ENCODE measurements at regions not wholly inside any gene's neighbourhood (a gene's known extent, or its start where the extent isn't known, plus 50 kb on each side); places are given as distances from the start of the nearest gene placed in this dataset.

- in situ Hi-C loops (cut with HindIII; ENCODE audit: low pct_unique_long_range_greater_than_20kb, low sequenced_read_pairs): no loop called here
- H3K27ac ChIP-seq (ENCODE audit: low read length): no peak overlapping the region
- POLR2A ChIA-PET: no interaction called here
- H3K27me3 ChIP-seq (ENCODE audit: control insufficient read depth, insufficient read depth, low read length): no peaks in the 10 kb centered on the region
- intact Hi-C loops (cut with micrococcal nuclease; ENCODE audit: unreplicated experiment): no loop called here
- no peaks in the 10 kb centered on the region for H3K36me3 ChIP-seq (ENCODE audit: control insufficient read depth, insufficient read depth, low read length)
- H3K4me1 ChIP-seq (ENCODE audit: control insufficient read depth, insufficient read depth, low read length): no peaks in the 10 kb centered on the region
- TF ChIP-seq CTCF (IDR thresholded peaks at IDR 0.05): no peak
- no peak for TF ChIP-seq REST (IDR thresholded peaks at IDR 0.05; ENCODE audit: insufficient read depth in 1 of 2, low read depth in 2 of 2, low read length in 1 of 2)
- no peak for TF ChIP-seq POLR2AphosphoS5 (IDR thresholded peaks at IDR 0.05; ENCODE audit: low read depth, low read length)
- no peak for TF ChIP-seq SIN3A (IDR thresholded peaks at IDR 0.05; ENCODE audit: borderline replicate concordance, insufficient read depth, low read depth, low read length)
- DNase-seq (ENCODE audit: low read depth, low spot score): no peak
- BruUV-seq (replicated peaks): no TSS peak
- no peak overlapping the region for H3K4me3 ChIP-seq (ENCODE audit: low read depth in 2 of 2, low read length in 2 of 2)
- H3K9me3 ChIP-seq (ENCODE audit: control insufficient read depth, insufficient read depth, low read depth, low read length): no peaks in the 10 kb centered on the region
- no peak for ATAC-seq
- CTCF ChIA-PET: no interaction called here
These were observed 104.9 kb downstream of the C11orf87 start for GRCh38 chr11:109526931-109527330.

GRCh38 chr11:109527496-109527895 lies 105.5 kb downstream of the C11orf87 start:
- TF ChIP-seq TCF7L2 (IDR thresholded peaks at IDR 0.05; ENCODE audit: low read depth, low read length): no peak
- no peak for TF ChIP-seq SIN3A (IDR thresholded peaks at IDR 0.05; ENCODE audit: borderline replicate concordance, insufficient read depth, low read depth, low read length)
- TF ChIP-seq POLR2AphosphoS5 (IDR thresholded peaks at IDR 0.05; ENCODE audit: low read depth, low read length): no peak
- TF ChIP-seq REST (IDR thresholded peaks at IDR 0.05; ENCODE audit: insufficient read depth in 1 of 2, low read depth in 2 of 2, low read length in 1 of 2): no peak
- TF ChIP-seq CTCF (IDR thresholded peaks at IDR 0.05): no peak
- BruUV-seq (replicated peaks): no TSS peak
- Histone ChIP-seq H3K27ac (ENCODE audit: low read length) (no peak overlapping the region), H3K36me3 (ENCODE audit: control insufficient read depth, insufficient read depth, low read length) (no peaks in the 10 kb centered on the region), H3K27me3 (ENCODE audit: control insufficient read depth, insufficient read depth, low read length) (no peaks in the 10 kb centered on the region), H3K4me1 (ENCODE audit: control insufficient read depth, insufficient read depth, low read length) (no peaks in the 10 kb centered on the region), H3K4me3 (ENCODE audit: low read depth in 2 of 2, low read length in 2 of 2) (no peak overlapping the region), H3K9me3 (ENCODE audit: control insufficient read depth, insufficient read depth, low read depth, low read length) (no peaks in the 10 kb centered on the region)
- CTCF ChIA-PET: no interaction called here
- POLR2A ChIA-PET: no interaction called here
- intact Hi-C loops (cut with micrococcal nuclease; ENCODE audit: unreplicated experiment) (no loop called here), in situ Hi-C loops (cut with HindIII; ENCODE audit: low pct_unique_long_range_greater_than_20kb, low sequenced_read_pairs) (no loop called here)
- ATAC-seq: no peak
- no peak for DNase-seq (ENCODE audit: low read depth, low spot score)

Data from Panc1 (cell line).